ENCODE measurements at regions not wholly inside any gene's neighbourhood (a gene's known extent, or its start where the extent isn't known, plus 50 kb on each side); places are given as distances from the start of the nearest gene placed in this dataset.
"Not testable (repeated sequence)": the region's sequence is repeated elsewhere in the genome, so short reads cannot be mapped to it uniquely, and the experiment has no call there.

DNA sequence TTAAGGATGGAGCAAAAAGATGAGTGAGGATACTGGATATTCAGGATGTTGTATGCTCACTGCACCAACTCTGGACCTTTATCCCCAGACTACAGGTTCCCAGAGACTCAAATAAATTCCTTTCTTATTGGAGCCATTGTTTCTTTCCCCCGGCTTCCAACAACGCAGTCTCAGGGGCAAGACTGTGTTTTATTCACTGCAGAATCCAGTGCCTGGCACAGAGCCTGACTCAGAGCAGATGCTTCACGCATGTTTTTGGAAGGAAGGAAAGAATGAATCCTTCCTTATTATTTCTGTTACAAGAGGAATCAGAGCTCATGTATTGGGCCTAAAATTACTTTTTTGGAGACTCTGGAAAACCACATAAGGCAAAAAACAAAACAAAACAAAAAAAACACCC, 96.0 kb upstream of the VGLL4 start:
- no peak for DNase-seq (ENCODE audit: low read depth)

GRCh38 chr3:11739123-11739522, 95.4 kb upstream of the VGLL4 start:
- DNase-seq (ENCODE audit: low read depth): no peak

DNA sequence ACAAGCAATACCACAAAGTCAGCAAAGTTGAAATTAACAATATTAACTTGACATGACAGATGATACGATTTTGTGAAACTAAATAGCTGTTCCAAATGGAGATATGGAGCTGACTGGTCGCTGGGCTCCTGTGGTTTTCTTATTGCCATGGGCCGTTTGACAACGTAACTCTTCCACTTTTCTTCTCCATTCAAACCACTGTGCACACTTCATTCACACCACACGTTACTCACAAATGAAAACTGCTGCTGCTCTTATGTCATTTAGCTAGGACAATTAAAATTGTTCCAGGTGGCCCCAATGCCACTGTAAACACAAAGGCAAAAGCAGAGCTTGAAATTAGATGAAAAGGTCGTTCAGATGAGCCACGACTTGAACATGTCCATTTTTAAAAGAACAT, 94.0 kb upstream of the VGLL4 start:
- DNase-seq (ENCODE audit: low read depth): no peak

DNA sequence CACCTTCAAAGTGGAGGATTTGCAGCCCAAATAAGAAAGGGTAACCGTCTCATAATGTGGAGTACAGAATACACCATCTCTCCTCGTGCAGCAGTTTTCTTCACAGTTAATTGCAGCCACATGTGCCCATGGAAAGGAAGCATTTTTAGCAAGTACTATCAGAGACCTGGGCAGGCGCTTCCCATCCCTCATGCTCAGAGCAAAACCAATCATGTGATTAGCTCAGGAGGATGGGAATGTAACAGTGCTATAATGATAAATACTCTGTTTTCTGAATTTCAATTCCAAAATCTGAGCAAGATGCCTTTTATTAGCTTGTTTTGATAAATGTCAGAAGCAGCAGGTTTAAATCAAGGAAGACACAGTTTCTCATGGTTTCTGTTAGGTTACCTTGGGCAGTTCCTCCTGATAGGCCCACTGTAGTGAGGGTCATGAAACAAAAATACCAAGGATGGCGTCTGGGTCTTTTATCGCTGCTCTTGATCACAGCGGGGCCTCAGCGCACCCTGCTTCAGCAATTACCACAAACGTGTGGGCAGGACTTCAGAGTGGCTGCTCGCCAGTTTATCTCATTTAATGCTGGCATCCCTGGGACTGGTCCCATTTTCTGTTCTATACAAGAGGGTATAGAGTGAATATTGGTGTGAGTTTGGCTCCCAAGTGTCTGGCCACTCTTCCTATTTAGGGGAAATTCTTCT, 92.6 kb upstream of the VGLL4 start:
- no peak for DNase-seq (ENCODE audit: low read depth)

- DNase-seq (ENCODE audit: low read depth): no peak
Observed at GRCh38 chr3:11735638-11736037, 91.9 kb upstream of the VGLL4 start.

DNA sequence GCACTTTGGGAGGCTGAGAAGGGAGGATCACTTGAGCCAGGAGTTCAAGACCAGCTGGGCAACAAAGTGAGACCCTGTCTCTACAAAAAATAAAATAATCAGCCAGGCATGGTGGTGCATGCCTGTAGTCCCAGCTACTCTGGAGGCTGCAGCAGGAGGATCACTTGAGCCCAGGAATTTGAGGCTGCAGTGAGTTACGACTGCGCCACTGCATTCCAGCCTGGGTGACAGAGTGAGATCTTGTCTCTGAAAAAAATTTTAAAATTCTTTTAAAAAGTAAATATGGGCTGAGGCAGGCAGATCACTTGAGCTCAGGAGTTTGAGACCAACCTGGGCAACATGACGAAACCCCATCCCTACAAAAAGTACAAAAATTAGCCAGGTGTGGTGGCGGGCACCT, 91.4 kb upstream of the VGLL4 start:
- DNase-seq (ENCODE audit: low read depth): not testable (repeated sequence)

GRCh38 chr3:11733914-11734313, 90.2 kb upstream of the VGLL4 start:
- no peak for DNase-seq (ENCODE audit: low read depth)

GRCh38 chr3:11727207-11727606, 83.5 kb upstream of the VGLL4 start:
- DNase-seq (ENCODE audit: low read depth): no peak

DNA sequence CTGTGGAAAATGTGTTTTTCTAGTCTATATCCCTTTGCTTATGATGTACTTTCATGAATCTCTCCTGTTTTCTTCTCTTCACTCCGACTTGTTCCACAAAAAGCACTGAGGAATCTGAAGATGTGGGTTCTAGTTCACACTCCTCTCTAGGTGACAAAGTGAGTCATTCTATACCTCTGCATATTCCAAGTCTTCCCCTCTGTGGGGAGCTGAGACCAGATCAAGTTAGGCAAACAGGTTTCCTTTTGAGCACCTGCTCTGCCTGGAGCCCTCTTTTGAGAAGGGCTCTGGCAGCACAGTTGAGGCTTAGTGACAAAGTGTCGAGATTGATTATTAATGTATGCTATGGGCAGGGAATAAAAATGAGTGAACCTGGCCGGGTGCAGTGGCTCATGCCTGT, 82.4 kb upstream of the VGLL4 start:
- DNase-seq (ENCODE audit: low read depth): no peak

GRCh38 chr3:11725340-11725641, 81.6 kb upstream of the VGLL4 start:
- DNase-seq (ENCODE audit: low read depth): not testable (repeated sequence)

GRCh38 chr3:11724615-11725339, 81.1 kb upstream of the VGLL4 start:
- no peak for DNase-seq (ENCODE audit: low read depth)

DNA sequence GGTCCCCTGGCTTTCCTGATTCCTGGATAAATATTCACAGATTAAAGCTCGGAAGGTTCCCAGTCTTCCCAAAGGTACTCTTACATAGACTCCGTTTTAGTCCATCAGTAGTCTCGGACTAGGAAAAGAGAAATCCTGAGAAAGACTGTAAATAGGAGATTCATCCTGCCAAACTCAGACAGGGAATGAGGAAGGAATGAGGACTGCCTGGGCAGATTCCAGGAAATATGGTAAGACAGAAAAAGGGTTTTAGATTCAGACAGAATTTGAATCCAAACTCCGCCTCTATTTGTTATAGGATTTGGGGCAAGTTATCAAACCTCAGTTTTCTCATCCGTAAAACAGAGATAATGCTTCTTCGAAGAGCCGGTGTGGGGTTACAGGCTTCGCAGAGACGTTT, 77.8 kb upstream of the VGLL4 start:
- DNase-seq (ENCODE audit: low read depth): no peak

DNA sequence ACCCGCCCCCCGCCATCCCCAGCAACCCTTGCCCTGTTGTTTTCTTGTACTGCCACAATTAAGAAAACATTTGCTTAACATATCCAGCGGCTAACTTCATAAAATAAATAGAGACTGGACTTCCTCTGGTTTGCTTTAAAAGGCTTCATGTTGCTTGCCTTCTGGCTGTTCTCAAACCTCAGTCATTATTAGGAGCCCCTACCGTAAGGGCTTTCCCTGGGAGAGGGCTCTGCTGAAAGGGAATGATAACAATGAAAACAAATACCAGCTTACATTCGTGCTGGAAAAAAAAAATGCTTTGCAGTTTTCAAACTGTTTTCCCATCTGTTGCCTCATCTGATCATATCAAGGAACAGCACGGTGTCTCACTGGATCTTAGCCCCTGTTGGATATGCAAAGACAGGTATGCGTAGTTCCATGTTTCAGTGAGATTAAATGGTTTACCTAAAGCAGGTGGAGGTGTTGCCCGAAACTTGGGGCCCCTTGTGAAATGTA, 77.2 kb upstream of the VGLL4 start:
- no peak for DNase-seq (ENCODE audit: low read depth)

DNA sequence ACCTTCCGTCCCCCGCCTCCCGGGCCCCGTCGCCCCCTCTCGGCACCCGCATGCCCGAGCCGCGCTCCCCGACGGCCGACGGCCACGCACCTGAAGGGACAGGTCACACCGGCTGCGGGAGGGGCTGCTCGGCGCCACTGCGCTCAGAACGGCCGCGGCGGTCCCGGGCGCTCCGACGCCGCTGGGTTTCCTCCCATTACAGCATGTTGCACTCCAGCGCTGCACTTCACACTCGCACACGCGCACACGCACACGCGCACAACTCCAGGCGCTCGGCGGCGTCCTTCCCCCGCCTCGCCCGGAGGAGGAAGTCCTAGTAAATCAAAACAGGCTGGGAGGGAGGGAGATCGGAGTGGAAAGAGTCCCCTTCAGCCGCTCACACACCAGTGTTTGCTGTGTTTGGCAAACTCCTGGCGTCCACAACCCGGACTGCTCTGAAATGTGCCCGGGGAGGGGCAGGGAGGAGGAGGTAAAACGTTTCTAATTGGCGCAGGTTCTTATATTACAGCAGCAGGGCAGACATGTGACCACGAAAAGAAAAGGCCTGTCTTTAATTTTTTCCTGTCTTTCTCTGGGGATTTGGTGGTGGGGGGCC, 76.7 kb upstream of the VGLL4 start:
- peak; percentile 23 for DNase-seq (ENCODE audit: low read depth)

DNA sequence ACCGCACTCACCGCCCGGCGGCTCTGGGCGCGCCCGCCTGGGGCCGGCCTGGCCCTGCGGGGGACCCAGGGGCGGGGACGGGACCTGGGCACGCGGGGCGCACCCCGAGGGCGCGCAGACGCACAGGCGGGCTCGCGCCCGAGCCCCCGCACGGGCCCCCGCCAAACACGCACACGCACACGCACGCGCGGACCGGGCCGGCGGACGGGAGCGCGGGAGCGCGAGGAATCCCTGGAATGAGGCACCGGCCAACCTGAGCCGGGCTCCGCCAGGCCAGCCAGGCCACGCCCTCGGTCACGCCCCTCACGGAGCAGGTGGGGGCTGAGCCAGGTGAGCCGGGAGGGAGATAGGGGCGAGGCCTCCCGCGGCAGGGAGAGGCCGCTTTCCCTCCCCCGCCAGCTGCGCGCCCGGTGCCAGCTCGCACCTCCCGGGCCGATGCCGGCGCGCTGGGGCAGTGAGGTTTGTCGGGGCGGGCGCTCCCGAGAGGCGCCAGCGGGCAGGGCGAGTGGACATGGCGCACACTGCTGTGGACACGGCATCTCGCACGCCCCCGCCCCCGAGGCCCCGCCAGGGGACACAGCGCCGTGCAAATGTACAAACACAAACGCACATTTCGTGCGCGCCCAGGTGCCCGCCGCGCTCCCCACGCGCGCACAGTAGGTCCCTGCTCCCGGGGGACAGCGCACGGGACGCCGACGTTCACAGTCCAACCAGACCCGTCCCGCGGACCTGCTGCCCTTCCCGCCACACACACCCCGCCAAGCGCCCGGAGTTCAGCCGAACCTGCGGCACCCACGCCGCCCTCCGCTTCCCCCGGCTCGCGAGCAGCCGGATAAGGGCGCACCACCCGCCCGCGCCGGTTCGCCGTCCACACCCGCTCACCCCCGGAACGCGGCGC, 75.9 kb upstream of the VGLL4 start:
- DNase-seq (ENCODE audit: low read depth): peak; percentile 56

DNA sequence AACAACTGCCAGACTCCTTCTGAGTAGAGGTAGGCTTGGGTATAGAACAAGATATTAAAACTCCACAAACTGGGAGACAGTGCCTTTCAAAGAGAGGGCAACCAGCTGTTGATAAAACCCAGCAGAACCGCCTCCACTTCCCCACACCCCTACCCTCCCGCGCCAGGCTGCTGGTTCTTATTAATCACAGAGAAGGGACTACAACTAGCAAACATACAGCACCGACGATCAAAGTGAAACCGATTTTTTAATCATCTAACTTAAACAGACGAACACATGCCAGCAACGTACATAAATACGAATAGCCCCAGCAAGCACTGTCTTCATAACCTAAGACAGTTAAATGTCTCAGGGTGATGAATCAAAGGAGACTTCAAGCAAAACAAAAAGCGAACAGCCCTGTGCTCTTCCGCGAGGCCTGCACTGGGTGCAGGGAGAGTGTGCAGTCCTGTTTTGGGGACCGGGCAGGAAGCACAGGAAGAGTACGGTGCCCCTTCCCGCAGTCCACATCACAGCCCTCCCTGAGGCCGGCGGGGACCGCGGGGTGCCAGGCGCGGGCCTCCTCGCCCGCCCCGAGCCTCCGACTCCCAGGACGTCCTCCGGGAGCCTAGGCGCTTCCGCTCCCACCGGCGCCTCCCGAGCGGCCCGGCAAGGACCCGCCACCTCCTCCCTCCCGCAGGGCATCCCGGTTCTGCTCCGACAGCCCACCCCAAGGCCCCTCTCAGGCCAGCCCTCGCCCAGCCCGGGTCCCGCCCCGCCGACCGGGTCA, 75.1 kb upstream of the VGLL4 start:
- peak; percentile 36 for DNase-seq (ENCODE audit: low read depth)

GRCh38 chr3:11717768-11718636, 74.3 kb upstream of the VGLL4 start:
- no peak for DNase-seq (ENCODE audit: low read depth)

DNA sequence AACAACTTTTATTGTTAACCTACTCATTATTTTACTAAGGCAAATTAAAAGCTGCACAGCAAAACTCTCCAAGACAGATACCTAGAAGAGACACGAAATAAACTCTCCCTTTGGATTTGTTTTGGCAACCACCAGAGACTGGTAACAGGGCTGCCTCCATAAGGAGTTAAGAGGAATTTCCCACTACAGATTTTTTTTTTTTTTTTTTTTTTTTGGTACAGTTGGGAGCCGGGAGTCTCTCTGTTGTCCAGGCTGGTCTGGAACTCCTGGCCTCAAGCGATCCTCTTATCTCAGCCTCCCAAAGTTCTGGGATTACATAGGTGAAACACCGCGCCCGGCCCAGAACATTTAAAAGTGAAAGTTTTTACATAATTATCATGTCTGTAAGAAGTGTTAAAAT, 73.6 kb upstream of the VGLL4 start:
- DNase-seq (ENCODE audit: low read depth): no peak

DNA sequence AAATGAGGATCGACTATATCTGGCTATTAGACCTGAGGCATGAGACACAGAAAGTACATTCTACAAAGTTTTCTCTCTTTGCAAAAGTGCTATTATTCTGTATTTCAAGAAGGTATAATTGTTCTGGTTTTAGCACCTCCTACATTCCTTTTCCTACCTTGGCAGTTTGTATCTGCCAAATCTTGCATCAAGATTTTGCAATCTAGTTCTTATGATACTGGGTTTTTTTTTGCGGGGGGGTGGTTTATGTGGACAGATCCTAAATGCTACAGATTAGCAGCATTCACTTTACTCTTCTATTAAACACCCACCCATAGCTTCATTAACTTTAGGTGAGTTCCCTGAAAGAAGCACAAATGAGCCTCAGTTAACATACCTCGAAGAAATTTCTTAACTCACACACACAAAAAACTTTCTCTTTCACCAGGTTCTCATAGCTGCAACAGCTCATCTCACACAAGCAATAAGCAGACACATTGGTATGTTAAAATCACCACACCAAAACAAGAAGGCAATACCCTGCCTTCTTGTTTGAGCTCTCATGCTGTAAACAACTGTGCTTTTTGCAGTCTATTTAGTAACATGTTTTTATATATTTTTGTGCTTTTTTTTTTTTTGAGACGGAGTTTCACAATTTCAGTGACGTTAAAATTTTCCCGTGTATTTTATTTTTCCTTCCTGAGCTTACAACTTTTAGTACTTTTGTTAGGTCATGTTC, 73.0 kb upstream of the VGLL4 start:
- no peak for DNase-seq (ENCODE audit: low read depth)

GRCh38 chr3:11713171-11713570, 69.5 kb upstream of the VGLL4 start:
- no peak for DNase-seq (ENCODE audit: low read depth)
